Hepatocyte (in vitro differentiated cells): ENCODE measurements at regions not wholly inside any gene's neighbourhood (a gene's known extent, or its start where the extent isn't known, plus 50 kb on each side); places are given as distances from the start of the nearest gene placed in this dataset.

ENCODE experiments used
- CTCF ChIP-seq: fragments of 200-600 bp; sonication (generic); IDR thresholded peaks from 2 replicates; pipeline ENCODE4 v1.5.1; 2016; ENCODE audit warnings: antibody characterized with exemption, mild to moderate bottlenecking; ENCODE audit not compliant: poor library complexity
- EZH2 ChIP-seq: fragments of 200-600 bp; sonication (generic); IDR thresholded peaks from 2 replicates; pipeline ENCODE4 v1.6.1; 2016; ENCODE audit warnings: antibody characterized with exemption, mild to moderate bottlenecking, borderline replicate concordance
- EZH2phosphoT487 ChIP-seq: fragments of 200-600 bp; sonication (generic); IDR thresholded peaks from one replicate; pipeline ENCODE4 v1.6.1; 2018; ENCODE audit warnings: antibody characterized with exemption, mild to moderate bottlenecking, low read depth, moderate library complexity; ENCODE audit not compliant: unreplicated experiment, severe bottlenecking

DNA sequence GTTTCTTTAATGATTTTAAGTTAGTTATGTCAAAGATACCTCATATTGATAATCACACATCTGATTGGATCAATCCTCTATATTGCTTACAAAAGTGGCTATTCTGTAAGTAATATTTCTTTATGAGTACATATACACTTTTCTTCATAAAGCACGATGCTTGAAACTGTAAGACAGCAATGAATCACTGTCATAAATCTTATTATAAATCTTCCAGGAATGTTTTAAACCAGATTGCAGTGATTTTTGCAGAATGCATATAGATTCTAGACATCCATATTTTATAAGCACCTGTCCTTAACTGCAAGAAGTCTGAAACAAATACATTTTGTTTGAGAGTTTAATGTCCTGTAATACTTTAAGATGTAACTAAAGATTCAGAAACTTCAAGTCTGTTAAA, 367.0 kb upstream of the FANCL start:
- TF ChIP-seq CTCF (no peak), EZH2phosphoT487 (no peak), EZH2 (no peak)
